ENCODE measurements at regions not wholly inside any gene's neighbourhood (a gene's known extent, or its start where the extent isn't known, plus 50 kb on each side); places are given as distances from the start of the nearest gene placed in this dataset.

- FAIRE-seq = no peak
Measured at GRCh38 chr2:237154884-237155851, 69.5 kb downstream of the COPS8 start.

DNA sequence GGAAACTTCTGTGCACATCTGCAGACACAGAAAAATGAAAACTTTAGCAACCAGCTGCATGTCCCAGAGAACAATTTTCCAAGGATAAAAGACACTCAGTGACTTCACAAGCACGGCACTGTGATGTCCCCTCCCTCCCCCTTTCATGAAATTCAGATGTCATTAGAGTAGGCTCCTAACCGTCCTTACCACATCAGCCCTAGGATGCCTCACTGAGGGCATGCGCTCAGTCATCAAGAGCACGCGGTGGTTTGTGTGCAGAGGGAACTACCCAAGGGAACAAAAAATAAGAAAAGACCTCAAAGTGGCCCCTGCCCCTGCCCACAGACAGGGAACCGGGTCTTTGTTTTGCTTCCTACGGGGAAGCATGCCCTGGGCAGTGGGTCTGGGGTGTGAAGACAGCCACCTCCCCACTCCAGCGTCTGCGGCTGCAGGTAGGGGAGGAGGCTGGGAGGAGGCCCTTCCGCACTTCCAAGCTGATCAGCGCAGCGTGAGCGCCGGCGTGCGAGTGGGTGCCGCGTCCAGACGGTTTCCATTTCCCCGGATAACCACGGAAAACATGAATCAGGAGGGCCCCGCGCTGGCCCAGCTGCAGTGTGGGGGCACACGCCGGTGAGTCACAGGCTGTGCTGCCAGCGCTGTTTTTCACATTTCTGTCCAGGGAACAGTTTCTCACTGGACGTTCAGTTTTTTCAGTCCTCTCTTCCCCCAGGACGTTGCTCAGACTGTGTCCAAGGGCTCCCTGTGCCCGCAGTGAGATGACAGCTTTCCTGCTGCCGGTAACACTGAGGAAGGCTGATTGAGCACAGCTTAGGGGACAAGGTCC is 70.6 kb downstream of the COPS8 start:
- TF ChIP-seq, protein P1, sequence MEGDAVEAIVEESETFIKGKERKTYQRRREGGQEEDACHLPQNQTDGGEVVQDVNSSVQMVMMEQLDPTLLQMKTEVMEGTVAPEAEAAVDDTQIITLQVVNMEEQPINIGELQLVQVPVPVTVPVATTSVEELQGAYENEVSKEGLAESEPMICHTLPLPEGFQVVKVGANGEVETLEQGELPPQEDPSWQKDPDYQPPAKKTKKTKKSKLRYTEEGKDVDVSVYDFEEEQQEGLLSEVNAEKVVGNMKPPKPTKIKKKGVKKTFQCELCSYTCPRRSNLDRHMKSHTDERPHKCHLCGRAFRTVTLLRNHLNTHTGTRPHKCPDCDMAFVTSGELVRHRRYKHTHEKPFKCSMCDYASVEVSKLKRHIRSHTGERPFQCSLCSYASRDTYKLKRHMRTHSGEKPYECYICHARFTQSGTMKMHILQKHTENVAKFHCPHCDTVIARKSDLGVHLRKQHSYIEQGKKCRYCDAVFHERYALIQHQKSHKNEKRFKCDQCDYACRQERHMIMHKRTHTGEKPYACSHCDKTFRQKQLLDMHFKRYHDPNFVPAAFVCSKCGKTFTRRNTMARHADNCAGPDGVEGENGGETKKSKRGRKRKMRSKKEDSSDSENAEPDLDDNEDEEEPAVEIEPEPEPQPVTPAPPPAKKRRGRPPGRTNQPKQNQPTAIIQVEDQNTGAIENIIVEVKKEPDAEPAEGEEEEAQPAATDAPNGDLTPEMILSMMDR (IDR thresholded peaks at IDR 0.05; ENCODE audit: insufficient read depth, low read length, severe bottlenecking) = no peak
- DNase-seq (ENCODE audit: low read depth) (no peak), FAIRE-seq (no peak)
- no peak overlapping the region for H3K4me3 ChIP-seq (ENCODE audit: low read depth, low read length)
- no peaks in the 10 kb centered on the region for H3K36me3 ChIP-seq (ENCODE audit: control insufficient read depth, insufficient read depth, low read length)
- H3K27me3 ChIP-seq (ENCODE audit: control insufficient read depth, insufficient read depth, low read length) = no peaks in the 10 kb centered on the region

More at GRCh38 chr2:237154884-237155851, 69.5 kb downstream of the COPS8 start:
- DNase-seq (ENCODE audit: low read depth) = no peak
- no peaks in the 10 kb centered on the region for H3K36me3 ChIP-seq (ENCODE audit: control insufficient read depth, insufficient read depth, low read length)
- TF ChIP-seq, protein P1 (IDR thresholded peaks at IDR 0.05; ENCODE audit: insufficient read depth, low read length, severe bottlenecking) = no peak
- H3K4me3 ChIP-seq (ENCODE audit: low read depth, low read length) = no peak overlapping the region
- H3K27me3 ChIP-seq (ENCODE audit: control insufficient read depth, insufficient read depth, low read length) = no peaks in the 10 kb centered on the region

DNA sequence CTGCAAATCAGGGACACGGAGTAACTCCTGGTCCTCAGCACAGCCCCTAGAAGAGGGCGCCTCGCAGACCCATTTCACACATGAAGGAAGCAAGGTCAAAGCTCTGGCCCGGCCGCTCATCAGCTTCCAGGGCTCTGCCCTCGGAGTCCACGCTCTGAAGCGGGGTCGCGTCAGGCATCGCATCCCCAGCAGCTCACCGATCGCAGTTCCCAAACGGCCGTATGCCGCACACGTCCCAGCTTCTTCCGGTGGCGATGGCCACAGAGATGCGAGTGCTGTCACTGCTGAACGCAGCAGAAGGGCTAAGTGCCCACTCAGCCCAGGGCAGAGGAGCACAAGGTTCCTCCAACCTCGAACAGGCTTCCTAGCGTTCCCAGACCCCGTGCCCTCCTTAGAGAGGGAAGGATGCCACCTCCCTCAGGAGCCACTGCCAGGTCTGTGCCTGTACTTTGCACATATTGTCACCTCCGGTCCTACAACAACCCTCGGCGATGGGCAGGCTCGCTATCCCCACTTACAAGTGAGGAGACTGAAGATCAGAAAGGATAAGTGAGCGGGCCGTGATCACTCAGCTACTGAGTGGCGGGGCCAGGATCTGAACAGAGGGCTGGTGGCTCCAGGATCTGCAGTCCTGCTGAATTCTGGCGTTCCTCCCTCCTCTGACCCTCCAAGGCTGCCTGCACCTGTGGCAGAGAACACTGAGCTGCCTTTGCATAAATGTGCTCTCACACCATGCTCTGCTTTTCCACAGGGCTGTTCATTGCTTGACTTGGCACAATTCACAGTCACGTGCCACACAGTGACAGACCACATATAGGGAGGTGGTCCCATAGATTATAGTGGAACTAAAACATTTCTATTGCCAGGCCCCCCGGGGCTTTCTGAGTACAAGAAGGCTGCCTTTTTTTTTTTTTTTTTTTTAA is 71.4 kb downstream of the COPS8 start:
- Histone ChIP-seq H3K4me3 (ENCODE audit: low read depth, low read length) (no peak overlapping the region), H3K27me3 (ENCODE audit: control insufficient read depth, insufficient read depth, low read length) (no peaks in the 10 kb centered on the region), H3K36me3 (ENCODE audit: control insufficient read depth, insufficient read depth, low read length) (no peaks in the 10 kb centered on the region)
- FAIRE-seq (no peak), DNase-seq (ENCODE audit: low read depth) (no peak)
- TF ChIP-seq, protein P1 (IDR thresholded peaks at IDR 0.05; ENCODE audit: insufficient read depth, low read length, severe bottlenecking) = no peak

DNA sequence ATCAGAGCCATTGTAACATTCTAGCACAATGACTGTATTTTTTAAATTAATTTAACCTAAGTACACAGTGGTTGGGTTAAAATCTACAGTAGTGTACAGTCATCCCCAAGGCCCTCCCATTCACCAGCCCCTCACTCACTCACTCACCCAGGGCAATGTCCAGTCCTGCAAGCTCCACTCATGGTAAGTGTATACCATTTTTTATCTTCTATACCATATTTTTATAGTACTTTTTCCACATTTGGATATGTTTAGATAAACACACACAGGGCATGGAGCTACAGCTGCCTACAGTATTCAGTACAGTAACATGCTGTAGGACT is 72.1 kb downstream of the COPS8 start:
- FAIRE-seq (no peak), DNase-seq (ENCODE audit: low read depth) (no peak)
- no peaks in the 10 kb centered on the region for H3K36me3 ChIP-seq (ENCODE audit: control insufficient read depth, insufficient read depth, low read length)
- H3K27me3 ChIP-seq (ENCODE audit: control insufficient read depth, insufficient read depth, low read length) = no peaks in the 10 kb centered on the region
- H3K4me3 ChIP-seq (ENCODE audit: low read depth, low read length) = no peak overlapping the region
- TF ChIP-seq, protein P1 (IDR thresholded peaks at IDR 0.05; ENCODE audit: insufficient read depth, low read length, severe bottlenecking) = no peak

- DNase-seq (ENCODE audit: low read depth) (no peak), FAIRE-seq (peak; percentile 58)
- Histone ChIP-seq H3K36me3 (ENCODE audit: control insufficient read depth, insufficient read depth, low read length) (no peaks in the 10 kb centered on the region), H3K27me3 (ENCODE audit: control insufficient read depth, insufficient read depth, low read length) (no peaks in the 10 kb centered on the region), H3K4me3 (ENCODE audit: low read depth, low read length) (no peak overlapping the region)
- TF ChIP-seq, protein P1 (IDR thresholded peaks at IDR 0.05; ENCODE audit: insufficient read depth, low read length, severe bottlenecking) = no peak
Measured at GRCh38 chr2:237158194-237158593, 72.5 kb downstream of the COPS8 start.
